AG08396 (cell line): ENCODE measurements at regions not wholly inside any gene's neighbourhood (a gene's known extent, or its start where the extent isn't known, plus 50 kb on each side); places are given as distances from the start of the nearest gene placed in this dataset.
"Not testable (repeated sequence)": the region's sequence is repeated elsewhere in the genome, so short reads cannot be mapped to it uniquely, and the experiment has no call there.

Experiments used
- DNase-seq: peaks from one replicate; pipeline ENCODE4 v3.0.0; 2012; ENCODE audit warnings: low spot score, mixed read lengths

DNA sequence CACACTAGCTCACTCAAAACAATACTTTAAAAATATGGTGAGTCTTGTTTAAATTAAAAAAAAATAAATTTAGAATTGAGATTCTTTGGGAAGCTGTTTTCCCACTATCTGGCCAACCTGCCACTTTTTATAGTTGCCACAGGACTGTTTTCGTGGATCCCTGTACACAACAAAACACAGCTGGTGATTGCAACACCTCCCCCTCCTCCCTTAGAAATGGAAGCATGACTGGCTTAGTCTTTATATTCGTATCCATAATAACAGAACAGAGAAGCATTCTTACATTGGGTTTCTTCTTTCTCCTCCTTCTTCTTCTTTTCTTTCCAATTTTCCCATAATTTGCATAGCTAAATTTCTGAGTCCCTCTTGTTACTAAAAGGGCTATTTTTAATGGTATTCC lies 79.5 kb upstream of the GJB6 start:
- no peak for DNase-seq

DNA sequence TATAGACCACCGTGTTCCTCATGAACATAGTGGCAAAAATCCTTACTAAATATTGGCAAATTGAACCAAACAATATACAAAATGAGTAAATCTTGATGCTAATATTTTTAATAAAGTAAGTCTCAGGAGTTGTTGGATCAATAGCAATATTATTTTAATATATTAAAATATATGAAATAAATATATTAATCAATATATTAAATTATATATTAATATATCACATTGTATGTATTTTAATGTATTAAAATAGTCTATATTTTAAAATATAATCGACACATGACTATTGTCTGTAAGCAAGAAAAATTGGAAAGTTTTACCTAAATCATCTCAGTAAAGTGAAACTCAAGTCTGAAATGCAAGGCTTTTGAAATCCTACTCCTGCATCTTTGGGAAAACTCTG lies 78.9 kb upstream of the GJB6 start:
- no peak for DNase-seq

- DNase-seq: no peak
Measured at GRCh38 chr13:20306039-20306438, 73.9 kb upstream of the GJB6 start.

DNA sequence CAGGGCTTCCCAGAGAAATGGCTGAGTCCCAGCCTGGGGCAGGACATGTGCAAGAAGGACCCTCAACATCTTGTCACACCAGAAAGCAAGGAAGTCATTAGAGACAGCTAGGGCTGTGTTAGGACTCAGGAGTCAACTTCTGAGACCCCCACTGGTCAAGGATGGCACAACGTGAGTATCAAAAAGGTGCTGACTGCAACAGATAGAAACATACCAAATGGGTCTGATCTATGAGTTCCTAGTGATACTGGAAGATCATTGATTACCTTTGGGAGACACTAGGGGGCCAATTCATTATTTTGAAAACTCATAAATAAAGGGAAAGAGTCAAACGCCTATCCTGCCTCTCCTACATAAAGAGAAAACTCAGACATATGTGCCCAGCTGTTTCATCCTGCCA lies 73.5 kb upstream of the GJB6 start:
- DNase-seq: no peak

- not testable (repeated sequence) for DNase-seq
Measured at GRCh38 chr13:20304061-20304460, 71.9 kb upstream of the GJB6 start.

GRCh38 chr13:20303636-20304035 lies 71.5 kb upstream of the GJB6 start:
- peak; percentile 26 for DNase-seq

DNA sequence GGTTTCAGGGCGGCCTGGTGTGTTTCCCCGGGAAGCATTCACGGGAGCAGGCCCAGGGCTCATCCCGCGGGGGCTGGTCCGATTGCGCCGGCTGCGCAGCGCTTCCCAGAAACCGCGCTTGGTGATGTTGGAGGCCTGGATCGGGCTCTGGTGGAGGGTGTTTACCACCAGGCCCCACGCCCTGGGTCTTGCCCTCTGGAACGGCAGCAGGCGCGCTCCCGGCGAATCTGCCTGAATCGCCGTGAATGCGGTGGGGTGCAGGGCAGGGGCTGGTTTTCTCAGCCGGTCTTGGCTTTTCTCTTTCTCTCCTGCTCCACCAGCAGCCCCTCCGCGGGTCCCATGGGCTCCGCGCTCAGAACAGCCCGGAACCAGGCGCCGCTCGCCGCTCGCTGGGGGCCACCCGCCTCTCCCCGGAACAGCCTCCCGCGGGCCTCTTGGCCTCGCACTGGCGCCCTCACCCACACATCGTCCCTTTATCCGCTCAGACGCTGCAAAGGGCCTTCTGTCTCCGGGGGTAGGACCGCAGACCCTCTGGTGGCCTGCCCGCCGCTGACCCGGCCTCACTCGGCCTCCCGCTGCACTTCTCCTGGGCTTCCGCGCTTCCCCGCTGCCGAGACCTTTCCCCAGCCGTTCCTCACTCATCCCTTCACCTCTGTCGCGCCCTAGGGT lies 69.4 kb upstream of the GJB6 start:
- no peak for DNase-seq

- no peak for DNase-seq
Measured at GRCh38 chr13:20301015-20301402, 68.9 kb upstream of the GJB6 start.

- DNase-seq: no peak
Measured at GRCh38 chr13:20297181-20297580, 65.1 kb upstream of the GJB6 start.

DNA sequence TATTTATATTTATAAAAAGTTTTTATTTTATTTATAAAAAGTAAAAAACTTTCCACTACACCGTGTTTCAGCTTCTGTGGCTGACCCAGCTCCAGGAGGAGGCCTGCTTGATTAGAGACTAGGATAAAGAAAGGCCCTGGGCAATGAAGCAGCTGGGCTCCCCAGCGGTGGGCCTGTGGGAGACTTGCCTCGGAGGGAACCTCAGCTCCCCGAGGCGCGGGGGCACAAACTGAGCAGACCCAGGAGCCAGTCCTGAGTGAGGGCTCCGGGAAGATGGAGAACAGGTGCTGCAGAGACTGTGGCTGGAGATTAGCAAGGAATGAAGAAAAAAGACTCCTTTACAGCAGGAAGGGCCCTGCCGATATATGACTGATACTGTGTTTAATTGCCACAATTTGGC lies 63.8 kb upstream of the GJB6 start:
- no peak for DNase-seq

DNA sequence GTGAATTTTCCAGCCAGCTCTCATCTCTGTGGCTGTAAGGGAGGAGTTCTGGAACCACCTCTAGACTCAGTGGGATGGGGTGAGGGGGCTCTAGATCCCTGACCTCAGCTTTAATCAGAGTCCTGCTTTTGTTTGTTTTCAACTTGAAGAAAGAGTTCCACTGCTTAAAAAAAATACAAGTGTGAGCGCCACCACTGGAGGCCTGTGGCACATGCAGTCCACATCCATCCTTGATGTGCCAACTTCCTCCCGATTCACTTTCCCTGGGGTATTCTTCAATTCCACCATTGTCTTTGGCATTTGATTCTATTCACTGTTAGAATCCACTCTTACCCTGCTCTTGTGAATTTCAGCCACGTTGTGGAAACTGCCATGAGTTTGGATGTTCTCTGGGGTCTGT lies 62.4 kb upstream of the GJB6 start:
- DNase-seq: no peak

DNA sequence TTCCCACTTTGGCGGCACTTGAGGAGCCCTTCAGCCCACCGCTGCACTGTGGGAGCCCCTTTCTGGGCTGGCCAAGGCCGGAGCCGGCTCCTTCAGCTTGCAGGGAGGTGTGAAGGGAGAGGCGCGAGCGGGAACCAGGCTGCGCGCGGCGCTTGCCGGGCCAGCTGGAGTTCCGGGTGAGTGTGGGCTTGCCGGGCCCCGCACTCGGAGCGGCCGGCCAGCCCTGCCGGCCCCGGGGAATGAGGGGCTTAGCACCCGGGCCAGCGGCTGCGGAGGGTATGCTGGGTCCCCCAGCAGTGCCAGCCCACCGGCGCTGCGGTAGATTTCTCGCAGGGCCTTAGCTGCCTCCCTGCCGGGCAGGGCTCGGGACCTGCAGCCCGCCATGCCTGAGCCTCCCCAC lies 60.2 kb upstream of the GJB6 start:
- not testable (repeated sequence) for DNase-seq

DNA sequence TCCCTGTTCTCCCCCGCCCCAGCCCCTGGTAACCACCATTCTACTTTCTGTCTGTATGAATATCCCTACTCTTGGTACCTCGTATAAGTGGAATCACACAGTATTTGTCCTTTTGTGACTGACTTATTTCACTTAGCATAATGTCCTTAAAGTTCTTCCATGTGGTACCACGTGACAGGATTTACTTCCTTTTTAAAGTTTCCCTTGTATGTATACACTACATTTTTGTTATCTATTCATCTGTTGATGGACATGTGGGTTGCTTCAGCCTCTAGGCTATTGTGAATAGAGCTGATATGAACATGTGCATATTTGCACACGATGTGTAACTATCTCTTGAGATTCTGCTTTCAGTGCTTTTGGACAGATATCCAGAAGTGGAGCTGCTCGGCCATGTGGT lies 59.6 kb upstream of the GJB6 start:
- no peak for DNase-seq

DNA sequence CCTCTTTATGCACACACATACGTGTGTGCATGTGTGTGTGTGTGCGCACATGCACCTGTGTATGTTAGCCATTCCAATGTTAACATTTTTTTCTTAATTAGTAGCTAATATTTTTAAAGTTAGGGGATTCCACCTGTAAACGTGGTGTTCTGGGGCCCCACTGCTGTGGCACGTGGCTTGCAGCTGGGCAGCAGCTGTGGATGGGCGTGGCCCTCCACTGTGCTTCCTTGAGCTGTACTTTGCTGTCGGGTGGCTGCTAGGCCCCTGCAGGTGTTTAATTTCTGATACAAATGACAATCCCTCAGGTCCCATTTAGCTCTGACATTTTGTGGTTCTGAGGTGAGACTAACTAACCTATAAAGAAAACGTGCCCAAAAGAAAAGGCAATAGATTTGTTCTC lies 58.9 kb upstream of the GJB6 start:
- no peak for DNase-seq

- DNase-seq: no peak
Measured at GRCh38 chr13:20288561-20288960, 56.4 kb upstream of the GJB6 start.

GRCh38 chr13:20287976-20288375 lies 55.9 kb upstream of the GJB6 start:
- DNase-seq: no peak

DNA sequence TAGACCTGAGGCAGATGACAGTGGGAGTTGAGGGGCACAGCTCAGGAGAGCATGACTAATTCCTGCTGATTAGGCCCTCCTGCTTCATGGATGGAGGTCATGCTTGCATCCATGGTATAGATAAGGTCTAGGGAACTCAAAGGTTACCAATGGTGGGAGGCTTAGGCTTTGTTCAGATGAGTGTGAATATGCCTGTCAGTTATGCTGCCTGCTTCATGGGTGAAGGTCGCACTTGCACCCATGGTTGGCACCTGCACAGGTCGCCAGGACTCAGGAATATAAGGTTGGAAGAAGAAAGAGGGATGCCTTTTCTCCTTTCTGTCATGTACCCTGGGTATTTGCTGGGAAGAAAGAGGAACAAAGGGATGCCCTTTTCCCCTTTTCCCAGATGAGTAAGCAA lies 53.4 kb upstream of the GJB6 start:
- DNase-seq: no peak
